Fibroblast of lung (primary cell): ENCODE measurements at regions not wholly inside any gene's neighbourhood (a gene's known extent, or its start where the extent isn't known, plus 50 kb on each side); places are given as distances from the start of the nearest gene placed in this dataset.

Experiments used
- EZH2 ChIP-seq: IDR thresholded peaks from 2 replicates; pipeline ENCODE4 v1.5.1; 2012; ENCODE audit warnings: low read length, control low read depth, mild to moderate bottlenecking; ENCODE audit errors: missing control alignments
- TF ChIP-seq, protein P1 (sequence below), 2 donors: IDR thresholded peaks in 1 of 2; conservative IDR thresholded peaks in 1 of 2; 1 replicate in 1 of 2; 2 replicates in 1 of 2; pipeline ENCODE4 v1.5.1; 2011 to 2012; ENCODE audit warnings: low read length in 2 of 2, control low read depth in 1 of 2, inconsistent platforms in 1 of 2, low read depth in 1 of 2, mild to moderate bottlenecking in 1 of 2

GRCh38 chr1:17883136-17883535 is 128.0 kb downstream of the ACTL8 start:
- TF ChIP-seq, protein P1, sequence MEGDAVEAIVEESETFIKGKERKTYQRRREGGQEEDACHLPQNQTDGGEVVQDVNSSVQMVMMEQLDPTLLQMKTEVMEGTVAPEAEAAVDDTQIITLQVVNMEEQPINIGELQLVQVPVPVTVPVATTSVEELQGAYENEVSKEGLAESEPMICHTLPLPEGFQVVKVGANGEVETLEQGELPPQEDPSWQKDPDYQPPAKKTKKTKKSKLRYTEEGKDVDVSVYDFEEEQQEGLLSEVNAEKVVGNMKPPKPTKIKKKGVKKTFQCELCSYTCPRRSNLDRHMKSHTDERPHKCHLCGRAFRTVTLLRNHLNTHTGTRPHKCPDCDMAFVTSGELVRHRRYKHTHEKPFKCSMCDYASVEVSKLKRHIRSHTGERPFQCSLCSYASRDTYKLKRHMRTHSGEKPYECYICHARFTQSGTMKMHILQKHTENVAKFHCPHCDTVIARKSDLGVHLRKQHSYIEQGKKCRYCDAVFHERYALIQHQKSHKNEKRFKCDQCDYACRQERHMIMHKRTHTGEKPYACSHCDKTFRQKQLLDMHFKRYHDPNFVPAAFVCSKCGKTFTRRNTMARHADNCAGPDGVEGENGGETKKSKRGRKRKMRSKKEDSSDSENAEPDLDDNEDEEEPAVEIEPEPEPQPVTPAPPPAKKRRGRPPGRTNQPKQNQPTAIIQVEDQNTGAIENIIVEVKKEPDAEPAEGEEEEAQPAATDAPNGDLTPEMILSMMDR (conservative IDR thresholded peaks at IDR 0.05 in 1 of 2, IDR thresholded peaks at IDR 0.05 in 1 of 2; ENCODE audit: low read depth in 1 of 2, low read length in 2 of 2): no peak
- no peak for TF ChIP-seq EZH2
